HG03457 (cell line): ENCODE measurements at regions not wholly inside any gene's neighbourhood (a gene's known extent, or its start where the extent isn't known, plus 50 kb on each side); places are given as distances from the start of the nearest gene placed in this dataset.

Experiments
- ATAC-seq: cut with Tn5 transposase; IDR thresholded peaks from one replicate; pipeline ENCODE4 v1.9.1; 2021; ENCODE audit warnings: moderate number of reproducible peaks; ENCODE audit not compliant: unreplicated experiment

DNA sequence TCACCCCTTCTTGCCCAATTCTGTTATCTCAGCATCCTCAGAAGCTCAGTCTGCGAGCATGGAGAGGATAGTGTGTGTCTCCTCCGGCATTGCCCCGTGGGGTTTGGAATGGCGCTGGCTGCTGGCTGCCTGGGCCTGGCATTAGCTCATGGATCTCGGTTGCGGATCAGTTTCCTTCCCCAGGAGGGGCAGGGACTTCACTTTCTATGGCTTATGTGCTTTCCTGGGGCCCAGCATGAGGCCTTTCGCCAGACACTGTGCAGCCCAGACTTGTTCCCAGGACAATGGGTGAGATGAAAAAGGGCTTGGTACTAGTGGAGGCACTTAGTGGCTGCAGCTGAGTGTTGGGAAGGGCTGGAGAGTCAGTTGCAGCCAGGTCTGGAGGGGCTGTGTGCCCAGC is 143.3 kb downstream of the GLI2 start:
- ATAC-seq = no peak

DNA sequence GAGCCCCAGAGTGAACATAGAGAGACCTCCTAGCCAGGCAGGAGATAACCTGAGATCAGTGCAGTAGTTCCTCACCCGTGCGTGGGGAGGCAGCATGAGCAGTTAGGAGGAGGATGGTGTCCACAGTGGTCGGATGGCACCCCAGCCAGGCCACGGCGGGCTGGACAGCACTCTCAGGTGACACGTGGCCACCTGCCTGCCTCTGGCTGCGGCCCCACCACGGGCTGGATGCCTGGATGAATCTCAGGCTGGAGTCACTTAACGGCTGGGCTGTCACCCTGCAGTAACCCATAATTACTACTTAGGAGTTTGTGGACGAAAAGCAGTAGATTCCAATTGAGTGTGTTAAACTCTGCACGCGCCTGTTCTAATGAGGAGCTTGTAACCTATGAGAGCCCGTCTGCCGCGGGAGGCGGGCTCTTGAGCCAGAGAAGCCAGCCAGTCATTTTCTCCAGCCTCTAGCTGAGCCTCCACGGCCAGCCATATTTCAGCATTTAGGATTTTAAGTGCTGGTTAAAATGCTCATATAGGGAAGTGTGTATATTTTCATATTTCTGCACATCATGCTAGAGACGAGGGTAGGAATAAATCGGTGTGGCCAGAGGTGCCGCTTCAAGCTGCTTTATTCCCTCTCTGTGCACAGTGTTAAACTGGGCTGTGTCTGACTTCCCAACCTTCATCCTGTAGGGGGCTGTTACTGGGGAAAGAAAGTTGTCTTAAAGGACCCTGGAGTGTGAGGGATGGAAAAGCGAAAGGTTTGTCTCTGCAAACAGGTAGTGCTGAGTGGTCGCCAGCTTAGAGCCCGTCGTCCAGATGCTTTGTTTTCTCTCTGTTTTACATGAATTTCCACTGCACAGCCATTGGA is 144.0 kb downstream of the GLI2 start:
- no peak for ATAC-seq

DNA sequence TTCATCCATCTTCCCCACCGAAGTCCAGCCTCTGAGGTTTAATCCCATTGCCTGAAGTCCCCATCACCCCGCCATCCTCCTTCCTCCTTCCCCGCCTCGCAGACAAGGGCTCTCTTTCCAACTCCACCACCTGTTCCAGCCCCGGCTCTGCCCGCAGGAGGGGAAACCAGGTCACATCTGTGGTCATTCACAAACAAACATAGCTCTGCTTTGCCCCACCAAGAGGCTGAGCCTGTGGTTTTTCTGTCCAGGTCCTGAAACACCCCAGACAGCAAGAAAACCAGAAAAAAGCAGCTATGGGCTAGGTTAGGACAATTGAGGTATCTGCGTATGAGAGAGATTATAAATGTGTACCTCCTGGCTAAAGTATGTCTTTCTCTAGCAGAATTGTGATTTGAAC is 144.7 kb downstream of the GLI2 start:
- no peak for ATAC-seq

DNA sequence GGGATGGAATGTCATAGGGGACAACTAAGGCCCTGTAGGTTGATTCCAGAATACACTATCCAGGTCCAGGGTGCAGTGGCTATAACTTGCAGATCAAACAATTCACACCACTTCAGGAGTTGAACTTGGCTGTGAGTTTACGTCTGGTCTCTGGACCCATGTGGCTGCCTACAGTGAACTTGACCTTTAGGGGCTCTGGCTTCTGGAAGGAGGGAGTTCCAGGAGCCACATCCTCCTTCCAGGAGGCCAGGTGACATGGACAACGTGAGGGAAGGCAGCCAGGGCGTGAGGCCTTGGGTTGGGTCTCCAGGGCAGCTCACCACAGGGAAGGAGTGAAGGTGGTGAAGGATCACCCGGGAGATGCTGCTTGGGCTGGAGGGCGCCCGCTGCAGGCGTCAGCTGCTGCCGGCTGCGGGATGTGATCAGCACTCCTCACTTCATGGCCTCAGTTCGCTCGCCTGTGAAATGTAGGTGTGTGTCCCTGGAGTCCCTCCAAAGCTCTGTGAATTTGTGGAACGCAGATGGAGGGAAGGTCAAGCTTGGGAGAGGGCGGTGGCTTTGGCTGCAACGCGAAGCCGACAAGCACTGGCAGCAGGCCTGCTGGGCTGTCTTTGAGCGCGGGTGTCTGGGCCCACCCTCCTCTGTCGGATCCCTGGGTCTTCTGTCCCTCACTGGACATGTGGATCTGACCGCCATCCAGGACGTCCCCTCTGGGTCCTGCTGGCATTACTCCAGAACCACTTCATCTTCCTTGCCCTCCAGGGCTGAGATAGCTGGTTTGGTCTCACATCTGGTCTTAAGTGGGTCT is 146.5 kb downstream of the GLI2 start:
- no peak for ATAC-seq

DNA sequence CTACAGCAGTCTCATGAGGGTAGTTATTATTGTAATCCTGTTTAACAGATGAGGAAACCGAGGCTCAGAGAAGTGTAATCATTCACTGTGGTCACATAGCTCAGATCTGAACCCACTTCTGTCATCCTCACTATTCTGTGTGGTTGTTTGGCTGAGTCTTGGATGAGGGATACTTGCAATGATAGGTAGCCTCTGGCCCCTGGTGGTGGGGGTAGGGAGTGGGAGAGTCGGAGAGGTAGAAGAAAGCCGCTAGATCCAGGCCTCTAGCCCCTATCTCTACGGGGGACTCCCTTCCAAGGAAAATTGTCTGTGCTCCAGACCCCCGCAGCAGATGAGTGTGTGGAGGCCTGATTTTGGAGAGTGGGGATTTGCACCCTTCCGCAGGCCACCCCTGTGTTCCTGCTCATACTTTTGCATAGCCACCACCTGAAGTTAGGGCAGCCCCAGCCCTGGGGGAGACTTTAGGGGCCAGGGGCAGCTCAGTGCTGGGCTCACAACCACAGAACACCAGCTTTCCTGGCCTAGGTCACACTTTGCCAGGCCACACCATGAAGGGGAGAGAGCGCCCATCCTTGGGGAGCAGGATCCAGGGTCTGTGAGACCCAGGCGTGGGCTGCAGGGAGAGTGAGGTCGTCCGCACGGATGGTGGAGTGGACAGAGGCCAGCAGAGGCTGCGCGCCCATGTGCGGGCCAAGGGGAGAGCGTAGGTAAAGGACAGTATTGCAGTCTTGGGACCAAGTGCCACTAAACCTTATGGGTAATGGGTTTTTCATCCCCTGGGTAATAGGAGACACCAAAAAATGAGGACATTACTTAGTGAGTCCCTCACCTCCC is 148.2 kb downstream of the GLI2 start:
- no peak for ATAC-seq

DNA sequence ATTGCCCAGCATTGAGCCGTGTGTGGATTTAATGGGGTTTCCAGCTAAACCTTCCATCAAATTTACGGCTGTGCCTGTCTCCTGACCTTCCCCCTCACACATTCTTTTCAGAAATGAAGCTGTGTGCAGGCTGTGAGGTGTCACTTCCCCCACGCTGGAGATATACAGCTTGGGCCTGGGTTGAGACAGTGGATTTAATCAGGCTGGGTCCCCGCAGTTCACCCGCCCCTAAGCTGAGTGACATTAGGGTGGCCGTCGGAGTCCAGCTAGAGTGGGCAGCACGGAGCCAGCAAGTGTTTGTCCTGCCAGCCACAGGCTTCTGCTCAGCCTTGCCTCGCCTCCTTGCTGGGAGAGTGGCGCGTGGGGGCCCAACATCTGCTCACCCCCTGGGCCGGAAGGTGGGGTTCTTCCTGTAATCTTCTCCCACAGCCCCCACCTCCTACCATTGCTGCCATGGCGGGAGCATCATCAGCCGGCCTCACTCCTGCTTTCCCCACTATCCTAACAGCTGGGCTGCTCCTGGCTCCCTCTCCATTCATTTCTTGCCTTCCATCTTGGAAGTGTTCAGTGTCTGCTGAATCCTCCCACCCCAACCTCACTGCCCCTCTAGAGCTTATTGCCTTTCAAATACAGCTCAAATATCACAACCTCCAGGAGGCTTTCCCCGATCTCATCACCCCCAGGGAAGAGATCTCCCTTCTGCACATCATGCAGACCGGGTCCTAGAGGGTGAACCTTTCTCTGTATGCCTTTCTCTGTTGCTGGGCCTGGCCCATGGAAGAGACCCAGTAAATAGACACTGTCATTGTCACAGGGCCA is 149.0 kb downstream of the GLI2 start:
- no peak for ATAC-seq

DNA sequence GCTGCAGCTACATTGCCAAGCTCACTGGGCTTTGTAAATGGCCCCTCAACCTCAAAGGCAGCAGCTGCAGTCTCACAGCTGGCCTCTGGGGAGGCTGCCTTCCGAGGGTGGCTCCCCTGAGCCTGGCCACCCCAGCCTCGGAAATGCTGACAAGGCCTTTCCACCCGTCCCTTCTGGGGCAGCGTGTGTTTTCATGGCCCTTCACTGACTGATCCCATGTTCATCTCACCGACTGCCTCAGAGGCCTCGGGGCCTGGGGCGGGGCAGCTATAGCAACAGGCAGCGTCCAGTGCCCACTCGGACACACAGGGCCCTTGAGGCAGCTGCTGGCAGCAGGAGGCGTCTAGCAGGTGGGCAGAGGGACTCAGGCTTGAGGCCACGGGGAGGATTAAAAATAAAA is 149.7 kb downstream of the GLI2 start:
- ATAC-seq = no peak

DNA sequence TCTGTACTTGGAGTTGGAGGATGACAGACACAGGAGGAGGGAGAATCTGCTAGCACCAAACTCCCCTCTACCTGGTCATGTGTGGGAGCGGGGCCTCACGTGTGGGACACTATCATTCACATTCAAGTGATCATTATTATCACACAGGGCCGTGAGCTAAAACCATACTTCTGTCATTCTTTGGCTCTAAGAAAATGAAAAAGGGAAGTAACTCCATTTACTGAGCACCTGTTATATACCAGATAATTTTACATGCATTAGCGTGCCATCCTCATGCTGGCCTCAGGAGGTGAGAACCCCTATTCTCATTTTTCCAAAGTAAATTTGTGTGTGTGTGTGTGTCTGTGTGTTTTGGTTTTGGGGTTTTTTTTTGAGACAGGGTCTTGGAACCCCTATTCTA is 150.1 kb downstream of the GLI2 start:
- no peak for ATAC-seq

DNA sequence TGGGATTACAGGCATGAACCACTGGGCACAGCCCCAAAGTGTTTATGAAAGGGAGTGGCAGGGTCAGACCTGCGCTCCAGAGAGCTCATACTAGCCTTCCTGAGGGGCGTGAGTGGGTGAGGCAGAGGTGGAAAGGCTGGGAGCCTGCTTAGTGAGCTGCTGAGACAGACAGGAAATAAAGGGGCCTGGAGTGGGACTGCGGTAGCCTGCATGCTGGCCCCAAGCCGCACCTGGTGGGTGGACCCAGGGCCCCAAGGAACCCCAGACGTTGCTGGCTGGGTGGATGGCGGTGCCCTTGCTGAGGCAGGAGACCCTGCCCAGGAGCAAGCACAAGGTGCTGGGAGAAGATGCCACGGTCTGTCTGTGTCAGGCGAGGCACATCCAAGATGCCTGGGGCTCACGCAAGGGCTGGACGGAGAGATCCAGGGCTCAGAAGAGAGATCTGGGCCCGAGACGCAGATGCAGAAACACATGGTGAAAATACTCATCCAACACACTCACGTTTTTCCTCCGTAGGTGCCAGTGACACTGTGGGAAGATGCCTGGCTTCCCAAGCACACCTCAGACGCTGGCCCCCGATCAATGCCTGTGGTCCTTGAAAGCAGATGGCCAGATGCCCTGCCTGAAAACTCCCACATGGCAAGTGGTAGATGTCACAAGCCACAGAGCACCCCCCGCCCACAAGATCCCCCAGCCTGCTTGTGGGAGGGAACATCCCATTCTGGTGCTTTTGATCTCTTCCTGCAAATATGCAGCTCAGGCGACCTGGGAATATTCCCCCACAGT is 151.1 kb downstream of the GLI2 start:
- ATAC-seq = no peak

DNA sequence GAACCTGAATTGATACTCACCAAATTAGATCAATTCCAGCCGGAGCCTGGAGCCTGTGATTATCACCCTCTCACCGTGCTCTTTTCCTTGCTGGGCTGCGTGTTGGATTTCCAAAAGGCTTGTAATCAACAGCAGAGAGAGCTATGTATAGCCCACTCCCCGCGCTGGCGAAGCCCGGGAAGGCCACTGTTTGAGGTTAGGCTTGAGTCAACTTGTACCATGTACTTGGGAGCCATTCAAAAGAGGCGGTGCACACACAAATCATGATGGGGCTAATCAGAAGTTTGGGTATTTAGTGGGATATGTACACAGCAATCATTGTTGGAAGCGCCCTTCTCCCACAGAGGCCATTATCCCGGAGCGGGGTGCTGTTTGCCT is 151.6 kb downstream of the GLI2 start:
- no peak for ATAC-seq

DNA sequence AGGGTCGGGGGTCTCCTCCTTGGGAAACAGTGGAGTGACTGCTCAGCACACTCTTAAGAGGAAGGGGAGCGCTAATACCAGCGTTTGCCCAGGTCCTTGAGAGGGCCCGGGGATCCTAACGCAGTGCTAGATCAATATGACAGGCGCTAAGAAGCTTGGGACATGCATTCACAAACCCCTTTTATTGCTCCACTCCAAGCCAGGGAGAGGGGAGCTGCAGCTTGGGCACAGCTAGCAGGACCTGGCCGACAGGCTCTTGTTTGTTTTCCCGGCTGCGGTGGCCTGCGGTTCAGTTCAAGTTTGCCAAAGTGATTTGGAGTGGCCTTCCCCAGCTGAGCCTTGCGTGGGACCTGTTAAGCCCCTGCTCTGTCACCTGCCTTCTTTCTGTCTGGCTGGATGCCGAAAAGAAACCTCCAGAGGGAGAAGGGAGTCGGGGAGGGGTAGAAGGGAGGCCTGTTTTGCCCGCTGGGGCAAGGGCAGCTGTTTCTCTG is 152.1 kb downstream of the GLI2 start:
- no peak for ATAC-seq

DNA sequence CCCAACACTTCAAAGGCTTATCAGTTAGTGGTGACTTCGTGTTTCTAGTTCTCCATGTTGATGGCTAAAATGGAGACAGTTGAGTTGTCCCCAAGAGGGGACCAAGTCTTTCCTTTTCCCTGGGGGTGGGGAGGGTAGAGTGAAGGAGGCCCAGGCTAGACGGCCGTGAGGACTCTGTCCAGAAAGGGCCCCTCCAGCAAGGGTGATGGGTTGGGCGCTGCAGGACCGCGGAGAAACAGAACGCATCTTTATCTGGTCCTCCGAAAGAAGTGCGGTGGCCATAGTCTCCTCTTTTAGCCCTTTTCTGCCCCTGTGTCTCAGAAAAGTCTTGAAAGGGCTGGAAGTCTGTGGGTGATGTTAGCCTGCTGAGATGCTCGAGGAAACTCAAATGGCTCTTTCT is 153.2 kb downstream of the GLI2 start:
- no peak for ATAC-seq

DNA sequence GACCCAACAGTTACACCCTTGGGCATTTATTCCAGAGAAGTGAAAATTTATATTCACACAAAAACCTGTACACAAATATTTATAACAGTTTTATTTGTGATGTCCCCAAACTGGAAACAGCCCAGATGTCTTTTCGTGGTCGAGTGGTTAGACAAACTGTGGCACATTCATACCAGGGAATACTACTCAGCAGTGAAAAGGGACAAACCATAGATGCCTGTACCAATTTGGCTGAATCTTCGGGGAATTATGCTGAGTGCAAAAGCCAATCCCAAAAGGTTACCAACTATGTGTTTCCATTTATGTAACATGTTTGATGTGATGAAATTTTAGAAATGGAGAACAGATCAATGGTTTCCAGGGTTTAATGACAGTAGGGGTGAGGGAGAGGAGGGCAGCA is 154.3 kb downstream of the GLI2 start:
- ATAC-seq = no peak

DNA sequence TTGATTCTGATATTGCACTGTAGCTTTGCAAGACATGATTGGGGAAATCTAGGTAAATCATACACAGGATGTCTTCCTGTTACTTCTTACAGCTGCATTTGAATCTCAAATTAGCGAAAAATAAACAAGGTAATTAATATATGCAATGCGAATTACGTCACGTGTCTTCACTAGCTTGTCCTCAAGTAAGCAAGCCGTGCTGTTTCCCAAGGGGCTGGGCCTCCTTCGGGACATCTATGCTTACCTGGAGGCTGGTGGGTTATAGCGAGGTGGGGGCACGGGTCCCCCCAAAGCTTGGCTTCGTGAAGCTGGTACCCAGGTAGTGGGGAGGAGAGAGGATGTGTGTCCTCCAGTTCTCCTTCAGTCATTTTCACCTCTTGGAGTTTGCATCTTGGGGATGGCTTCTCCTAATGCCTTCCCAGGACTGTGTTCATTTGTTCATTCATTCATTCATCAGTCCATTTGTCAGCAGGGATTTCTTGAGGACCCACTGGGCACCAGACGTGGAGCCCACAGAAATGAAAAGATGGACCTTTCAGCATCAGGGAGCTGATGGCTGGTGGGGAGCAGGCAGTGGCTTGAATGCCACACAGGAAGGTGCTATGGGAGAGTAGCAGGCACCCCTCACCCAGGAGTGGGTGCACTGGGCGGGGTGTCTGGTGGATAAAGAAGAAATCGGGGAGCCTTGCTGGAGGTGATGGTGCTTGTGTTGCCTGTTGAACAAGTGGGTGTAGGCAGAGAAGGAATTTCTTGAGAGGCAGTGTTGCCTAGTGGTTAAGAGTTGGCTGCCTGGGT is 155.1 kb downstream of the GLI2 start:
- no peak for ATAC-seq

DNA sequence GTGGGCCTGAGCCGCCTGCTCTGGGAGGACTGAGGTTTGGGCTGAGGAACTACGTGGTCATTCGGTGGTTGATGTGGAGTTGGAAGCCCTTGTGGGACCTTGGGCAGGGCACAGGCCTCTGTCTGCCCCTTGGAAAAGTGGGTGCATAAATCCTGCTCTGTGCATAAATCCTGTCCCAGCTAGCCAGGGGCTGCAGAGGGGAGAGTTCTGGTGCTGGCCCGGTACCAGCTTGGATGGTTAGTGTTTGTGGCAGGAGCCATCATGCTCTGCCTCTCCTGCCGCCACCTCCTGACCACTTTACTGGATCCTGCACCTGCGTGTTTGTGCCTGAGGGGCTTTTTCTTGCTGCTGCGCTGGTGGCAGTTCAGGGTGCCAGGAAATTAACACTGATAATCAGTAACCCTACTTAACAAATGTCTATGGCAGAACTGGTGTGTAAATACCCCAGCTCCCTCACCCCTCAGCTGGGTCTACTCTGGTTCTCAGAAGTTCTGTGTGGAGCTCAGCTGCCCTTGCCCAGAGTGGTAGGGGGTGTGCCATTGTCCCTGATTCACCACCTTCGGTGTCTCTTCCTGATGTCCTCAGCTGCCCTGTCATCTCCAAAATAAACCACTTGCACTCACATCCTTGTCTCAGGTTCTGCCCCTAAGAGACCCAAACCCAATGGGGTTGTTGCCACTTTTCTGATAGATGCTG is 156.8 kb downstream of the GLI2 start:
- no peak for ATAC-seq

DNA sequence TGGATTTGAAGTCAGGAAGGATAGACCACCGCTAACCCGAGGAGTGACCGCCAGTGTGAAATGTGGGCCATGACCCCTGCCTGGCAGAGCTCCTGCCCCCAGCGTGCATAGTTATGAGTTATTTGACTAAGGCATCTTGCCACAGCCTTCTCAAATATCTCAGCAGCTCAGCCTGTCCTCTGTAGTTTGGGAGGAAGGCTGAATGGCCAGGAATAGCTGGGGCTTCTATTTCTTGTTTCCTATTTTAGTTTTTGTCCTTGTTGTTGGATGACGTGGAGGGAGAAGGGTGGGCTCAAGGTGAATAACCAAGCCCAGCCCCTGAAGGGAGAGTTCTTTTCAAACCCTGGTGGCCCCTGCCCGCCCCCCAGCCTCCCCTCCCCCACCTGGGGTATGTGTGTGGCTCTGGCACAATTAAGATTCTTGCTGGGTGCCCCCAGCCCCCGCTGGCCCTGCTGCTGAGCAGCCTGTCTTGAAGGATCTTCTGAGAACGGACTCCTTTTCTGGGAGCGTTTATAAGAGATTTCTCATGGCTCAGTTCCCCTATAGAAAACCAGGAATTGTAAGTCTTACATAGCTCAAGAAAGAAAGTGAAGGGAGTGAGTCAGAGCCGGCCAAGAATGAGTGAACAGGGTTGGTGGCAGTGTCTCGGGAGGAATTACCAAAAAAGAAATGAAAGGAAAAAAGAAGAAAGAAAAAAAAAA is 157.4 kb downstream of the GLI2 start:
- no peak for ATAC-seq

DNA sequence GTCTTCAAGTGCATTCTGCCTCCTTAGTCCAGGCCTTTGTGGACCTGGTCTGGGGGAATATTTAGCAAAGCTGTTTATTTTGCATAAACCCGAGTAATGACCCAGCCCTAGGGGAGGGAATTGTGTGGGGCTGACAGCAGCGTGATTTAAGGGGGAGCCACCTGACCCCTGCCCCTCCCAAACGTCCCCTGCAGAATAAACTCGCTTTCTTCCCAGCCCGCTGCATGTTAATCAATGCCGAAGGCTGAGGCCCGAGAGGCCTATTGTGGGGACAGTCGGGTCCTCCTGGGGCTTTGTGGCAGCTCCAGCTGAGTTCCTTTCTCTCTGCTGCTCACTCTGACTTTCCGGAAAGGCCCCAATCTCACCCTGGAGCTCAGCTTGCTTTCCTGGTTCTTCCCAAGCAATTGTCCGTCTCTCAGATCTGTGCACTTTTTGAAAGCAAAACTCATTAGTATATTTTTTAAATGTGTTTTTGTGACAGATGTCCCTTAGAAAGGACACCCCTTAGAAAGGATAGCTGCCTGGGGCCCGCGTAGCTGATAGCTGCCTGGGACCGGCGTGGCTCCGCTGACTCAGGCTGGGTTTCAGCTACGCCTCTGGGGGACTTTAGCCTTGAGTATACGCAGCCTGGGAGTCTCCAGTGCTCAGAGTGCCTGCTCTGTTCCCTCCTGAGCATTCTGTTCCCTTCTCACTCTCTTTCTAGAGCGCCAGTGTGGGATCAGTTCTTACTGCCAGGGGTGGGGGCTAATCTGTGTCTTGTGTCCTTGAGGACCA is 158.3 kb downstream of the GLI2 start:
- ATAC-seq = no peak
